Body of pancreas (tissue), 4 donors: ENCODE measurements at regions not wholly inside any gene's neighbourhood (a gene's known extent, or its start where the extent isn't known, plus 50 kb on each side); places are given as distances from the start of the nearest gene placed in this dataset.

Source experiments
- ATAC-seq: fragments of 150-250 bp; one replicate; pipeline ENCODE4 v1.9.1; 2016
- DNase-seq, 4 donors: peaks; one replicate each; pipeline ENCODE4 v3.0.0-alpha.2; 2019
- H3K27ac ChIP-seq, 4 donors: fragments of 200-600 bp; sonication (generic); 1 replicate in 3 of 4; 2 replicates in 1 of 4; pipeline versions ENCODE4 v1.5.1 to v1.6.1; 2016 to 2019; ENCODE audit warnings: mild to moderate bottlenecking in 1 of 4, mixed read lengths in 1 of 4, moderate library complexity in 1 of 4
- H3K27me3 ChIP-seq, 2 donors: fragments of 200-600 bp; sonication (generic); one replicate each; pipeline ENCODE4 v1.6.0; 2016; ENCODE audit warnings: mild to moderate bottlenecking in 1 of 2
- H3K36me3 ChIP-seq, 2 donors: fragments of 200-600 bp; sonication (generic); replicated peaks in 1 of 2; 2 replicates each; pipeline ENCODE4 v1.5.1; 2016; ENCODE audit warnings: low read depth in 2 of 2; ENCODE audit not compliant: insufficient read depth in 1 of 2
- H3K4me1 ChIP-seq: fragments of 200-600 bp; sonication (generic); one replicate; pipeline ENCODE4 v1.6.0; 2016
- H3K4me3 ChIP-seq, 2 donors: fragments of 200-600 bp; sonication (generic); 1 replicate in 1 of 2; 2 replicates in 1 of 2; pipeline ENCODE4 v1.5.1; 2016 to 2019
- H3K9me3 ChIP-seq, 3 donors: fragments of 200-600 bp; sonication (generic); 1 replicate in 2 of 3; 2 replicates in 1 of 3; pipeline ENCODE4 v1.5.1; 2016
- CTCF ChIP-seq, 7 experiments: fragments of 450-650 bp in 4 of 7; fragments of 200-600 bp in 3 of 7; sonication (generic) in 3 of 7; IDR thresholded peaks; one replicate each; pipeline ENCODE4 v1.5.1; 2016 to 2019; ENCODE audit warnings: antibody characterized with exemption in 7 of 7
- POLR2A ChIP-seq, 3 donors: fragments of 450-650 bp; IDR thresholded peaks; one replicate each; pipeline ENCODE4 v1.6.1; 2016; ENCODE audit warnings: antibody characterized with exemption in 3 of 3, mild to moderate bottlenecking in 2 of 3
- WGBS, 2 donors: methylation state at CpG; one replicate each; pipeline ENCODE4 v1.1.5; 2017; 5-methylcytosine and 5-hydroxymethylcytosine counted together
- intact Hi-C: fragments of 100-400 bp; cut with DNase I; formaldehyde crosslinking; loops from one replicate; pipeline ENCODE4 v1.15.1; 2023

- DNase-seq (no peak), ATAC-seq (no peak)
- no peak for TF ChIP-seq POLR2A (IDR thresholded peaks at IDR 0.05)
- TF ChIP-seq CTCF (IDR thresholded peaks at IDR 0.05), result no peak
- Histone ChIP-seq H3K4me3 (no peak overlapping the region), H3K4me1 (no peaks in the 10 kb centered on the region), H3K27me3 (no peaks in the 10 kb centered on the region), H3K27ac (no peak overlapping the region), H3K9me3 (peaks cover 0 to 5% (median 0%) of the 10 kb centered on the region in 3 donors), H3K36me3 (no peaks in the 10 kb centered on the region)
- intact Hi-C loops, result no loop called here
- 83 to 90% methylated on average over 2 to 21 of the region's 21 CpGs for WGBS, 2 donors
These were observed 1091.9 kb upstream of the TENM4 start for GRCh38 chr11:80532633-80533232.

GRCh38 chr11:80529726-80530125, 1088.9 kb upstream of the TENM4 start:
- DNase-seq, result no peak
- no peak for TF ChIP-seq CTCF (IDR thresholded peaks at IDR 0.05)
- no peak for TF ChIP-seq POLR2A (IDR thresholded peaks at IDR 0.05)
- ATAC-seq, result no peak
- Histone ChIP-seq H3K27ac (no peak overlapping the region), H3K4me1 (no peaks in the 10 kb centered on the region), H3K4me3 (no peak overlapping the region), H3K27me3 (no peaks in the 10 kb centered on the region), H3K36me3 (no peaks in the 10 kb centered on the region), H3K9me3 (peaks cover 0 to 5% (median 0%) of the 10 kb centered on the region in 3 donors)
- 33 to 38% methylated on average over 4 of the region's 4 CpGs for WGBS, 2 donors
- intact Hi-C loops, result no loop called here

GRCh38 chr11:80525663-80526405, 1085.0 kb upstream of the TENM4 start:
- Histone ChIP-seq H3K36me3 (no peaks in the 10 kb centered on the region), H3K4me3 (no peak overlapping the region), H3K9me3 (no peaks in the 10 kb centered on the region), H3K4me1 (no peaks in the 10 kb centered on the region), H3K27me3 (no peaks in the 10 kb centered on the region), H3K27ac (no peak overlapping the region)
- ATAC-seq (no peak), DNase-seq (no peak)
- TF ChIP-seq CTCF (IDR thresholded peaks at IDR 0.05), result no peak
- TF ChIP-seq POLR2A (IDR thresholded peaks at IDR 0.05), result no peak
- WGBS, 2 donors, result 59 to 63% methylated on average over 4 of the region's 4 CpGs
- intact Hi-C loops, result no loop called here

- Histone ChIP-seq H3K9me3 (no peaks in the 10 kb centered on the region), H3K4me3 (no peak overlapping the region), H3K27ac (no peak overlapping the region), H3K27me3 (no peaks in the 10 kb centered on the region), H3K36me3 (no peaks in the 10 kb centered on the region), H3K4me1 (no peaks in the 10 kb centered on the region)
- intact Hi-C loops, result no loop called here
- no peak for ATAC-seq
- DNase-seq, result no peak
- WGBS, 2 donors, result 71 to 74% methylated on average over 4 of the region's 4 CpGs
- no peak for TF ChIP-seq CTCF (IDR thresholded peaks at IDR 0.05)
- TF ChIP-seq POLR2A (IDR thresholded peaks at IDR 0.05), result no peak
These were observed 1083.5 kb upstream of the TENM4 start for GRCh38 chr11:80524349-80524748.

GRCh38 chr11:80523057-80523456, 1082.2 kb upstream of the TENM4 start:
- H3K9me3 ChIP-seq, result no peaks in the 10 kb centered on the region
- intact Hi-C loops, result no loop called here
- WGBS, 2 donors, result 76 to 79% methylated on average over 1 of the region's 1 CpG
- H3K27me3 ChIP-seq, result no peaks in the 10 kb centered on the region
- ATAC-seq (no peak), DNase-seq (no peak)
- no peak overlapping the region for H3K27ac ChIP-seq
- TF ChIP-seq POLR2A (IDR thresholded peaks at IDR 0.05), result no peak
- TF ChIP-seq CTCF (IDR thresholded peaks at IDR 0.05), result no peak
- no peak overlapping the region for H3K4me3 ChIP-seq
- no peaks in the 10 kb centered on the region for H3K4me1 ChIP-seq
- H3K36me3 ChIP-seq, result no peaks in the 10 kb centered on the region
